NOMO-1 treated with DMSO at 0.1 percent for 48 hours (cell line): ENCODE measurements at regions not wholly inside any gene's neighbourhood (a gene's known extent, or its start where the extent isn't known, plus 50 kb on each side); places are given as distances from the start of the nearest gene placed in this dataset.

ENCODE experiments used
- DNase-seq: peaks from one replicate; lab custom pipeline; 2025; ENCODE audit not compliant: unreplicated experiment; lab: John Stamatoyannopoulos, UW

DNA sequence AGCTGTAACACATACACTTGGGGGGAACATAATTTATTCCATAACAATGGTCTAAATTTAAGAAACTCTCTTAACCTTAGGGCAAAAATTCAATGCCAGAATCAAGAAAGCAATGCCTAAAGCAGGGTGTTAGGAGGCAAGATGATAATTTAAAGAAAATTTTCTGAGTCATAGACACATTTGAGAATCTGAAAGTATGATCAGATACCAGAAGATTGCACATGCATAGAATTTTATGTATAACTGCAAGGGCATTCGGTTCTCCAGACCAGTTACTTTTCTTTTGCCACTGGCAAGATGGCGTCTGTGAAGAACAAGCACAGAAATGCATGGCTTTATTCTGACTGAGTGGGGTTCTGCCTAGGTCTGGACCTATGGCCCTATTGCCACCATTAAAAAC, 64.4 kb upstream of the IPO9 start:
- DNase-seq, result no peak

DNA sequence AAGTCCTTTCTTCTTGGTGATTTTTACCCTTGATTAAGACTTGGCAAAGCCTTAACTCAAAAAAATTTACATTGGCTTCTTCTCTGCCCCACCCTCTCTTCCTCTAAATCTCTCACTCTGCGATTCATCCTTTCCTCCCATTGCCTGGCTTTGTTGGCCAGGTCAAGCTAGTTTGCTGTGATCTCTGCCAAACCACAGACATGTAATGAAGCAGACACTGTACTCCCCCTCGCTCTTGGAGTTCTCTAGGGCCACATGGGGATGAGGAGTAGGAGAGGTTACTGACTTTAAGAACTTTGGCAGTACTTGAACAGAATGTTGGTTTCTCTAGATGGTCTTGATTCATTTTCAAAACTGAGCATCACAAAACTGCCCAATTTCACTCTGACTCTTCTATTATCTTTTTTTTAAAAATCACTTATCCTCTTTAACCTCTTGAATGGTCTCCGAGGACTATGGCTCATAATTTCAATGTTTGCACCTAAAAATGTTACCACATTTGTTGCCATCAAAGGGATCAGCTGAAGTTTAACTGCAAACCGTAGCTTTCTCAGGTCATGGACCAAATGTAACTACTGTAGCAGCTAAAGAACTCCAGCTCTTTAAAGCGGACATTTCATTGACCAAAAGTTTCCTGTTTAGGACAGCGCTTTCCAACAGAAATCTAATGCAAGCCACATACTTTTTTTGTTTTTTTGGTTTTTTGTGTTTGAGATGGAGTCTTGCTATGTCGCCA, 62.7 kb upstream of the IPO9 start:
- DNase-seq, result no peak

DNA sequence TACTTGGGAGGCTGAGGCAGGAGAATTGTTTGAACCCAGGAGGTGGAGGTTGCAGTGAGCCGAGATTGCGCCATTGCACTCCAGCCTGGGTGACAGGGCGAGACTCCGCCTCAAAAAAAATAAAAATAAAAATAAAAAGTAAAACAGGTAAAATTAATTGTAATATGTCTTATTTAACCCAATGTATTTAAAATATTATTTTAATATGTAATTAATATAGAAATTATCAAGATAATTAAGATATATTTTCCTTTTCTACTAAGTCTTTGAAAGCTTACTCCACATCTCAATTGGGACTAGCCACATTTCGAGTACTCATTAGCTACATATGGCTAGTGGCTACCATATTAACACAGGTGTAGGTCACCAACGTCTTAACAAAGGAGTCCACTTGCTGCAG, 61.6 kb upstream of the IPO9 start:
- no peak for DNase-seq

DNA sequence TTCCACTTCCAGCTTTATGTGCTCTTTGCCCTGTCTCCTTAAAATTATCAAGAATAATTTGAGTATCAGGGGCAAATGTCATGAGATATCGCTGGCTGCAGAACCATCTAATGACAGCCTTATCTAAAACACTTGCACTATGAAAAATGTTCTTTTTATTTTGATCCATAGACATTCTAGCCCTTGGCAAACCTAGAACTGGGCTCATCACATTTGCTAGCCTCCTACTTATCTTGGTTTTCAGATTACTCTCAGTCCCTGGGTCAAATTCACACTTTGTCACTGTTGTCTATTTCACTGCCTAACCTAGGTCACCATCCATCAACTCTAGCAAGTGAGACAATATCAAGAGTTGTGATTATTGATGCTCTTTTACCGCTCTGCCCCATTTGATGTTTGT, 59.9 kb upstream of the IPO9 start:
- no peak for DNase-seq

DNA sequence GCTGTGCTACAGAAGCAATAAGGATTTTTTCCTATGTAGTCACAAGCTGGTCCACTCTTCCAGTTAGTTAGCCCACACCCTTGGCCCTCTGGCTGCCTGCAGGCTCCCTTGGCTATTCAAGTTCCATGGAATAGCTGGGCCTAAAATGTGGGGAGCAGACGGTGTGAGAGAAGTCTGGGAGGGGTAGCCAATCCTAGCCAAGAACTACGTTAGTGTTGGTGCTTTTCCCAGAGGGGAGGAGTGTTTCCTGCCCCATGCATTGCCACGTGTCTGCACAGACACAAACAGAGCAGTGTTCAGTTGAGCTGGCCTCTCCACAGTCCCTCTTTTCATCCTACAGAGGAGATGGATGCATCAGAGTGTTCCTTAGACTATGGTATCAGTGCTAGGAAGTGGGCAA, 59.0 kb upstream of the IPO9 start:
- no peak for DNase-seq

DNA sequence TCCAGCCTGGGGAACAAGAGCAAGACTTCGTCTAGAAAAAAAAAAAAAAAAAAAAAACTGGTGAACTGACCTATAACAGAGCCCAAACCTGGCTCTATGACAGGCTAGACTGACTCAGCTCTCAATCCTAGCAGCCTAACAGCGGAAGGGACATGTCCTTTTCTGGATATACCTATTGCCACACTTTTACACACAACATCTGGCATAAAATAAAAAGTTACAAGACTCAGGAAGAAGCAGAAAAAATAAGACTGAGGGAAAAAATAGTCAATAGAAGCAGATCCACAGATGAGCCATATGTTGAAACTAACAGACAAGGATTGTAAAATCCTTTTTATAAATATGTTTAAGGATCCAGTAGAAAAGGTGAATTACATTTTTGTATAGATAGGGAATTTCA, 57.5 kb upstream of the IPO9 start:
- no peak for DNase-seq

DNA sequence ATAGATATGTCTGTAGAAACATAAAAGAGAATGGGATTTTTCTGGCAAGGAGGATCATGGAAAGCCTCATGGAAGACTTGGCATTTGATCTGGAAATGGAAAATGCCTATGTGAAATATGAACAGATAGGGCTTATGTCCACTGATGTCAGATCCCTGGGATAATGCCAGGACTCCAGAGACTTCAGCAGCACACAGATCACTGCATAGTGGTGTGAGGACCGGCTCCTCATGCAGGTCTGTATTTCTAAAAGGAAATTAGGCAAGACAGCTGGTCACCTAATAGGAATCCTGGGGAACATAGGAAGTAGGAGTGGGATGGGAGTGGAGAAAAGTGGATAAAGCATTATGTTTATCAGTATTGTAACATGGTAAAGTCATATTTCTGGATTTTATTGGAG, 56.8 kb upstream of the IPO9 start:
- no peak for DNase-seq

DNA sequence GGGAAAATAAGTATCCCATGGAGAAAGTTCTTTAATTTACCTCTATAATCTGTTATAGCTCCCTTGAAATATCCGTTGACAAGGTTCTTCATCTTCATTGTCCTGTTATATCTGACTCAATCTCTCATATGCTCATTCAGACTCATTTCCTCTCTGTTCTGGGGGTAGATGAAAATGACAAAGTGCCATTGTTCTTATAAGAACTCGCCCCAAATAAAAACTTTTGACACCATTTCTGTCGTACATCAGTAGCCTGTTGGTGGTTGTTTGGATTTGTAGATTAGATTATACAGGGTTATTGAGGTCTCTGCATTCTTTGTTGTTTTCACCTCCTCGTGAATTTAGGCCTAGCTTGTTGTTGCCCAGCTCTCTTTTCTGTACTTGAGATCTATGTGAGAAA, 55.2 kb upstream of the IPO9 start:
- DNase-seq, result no peak

DNA sequence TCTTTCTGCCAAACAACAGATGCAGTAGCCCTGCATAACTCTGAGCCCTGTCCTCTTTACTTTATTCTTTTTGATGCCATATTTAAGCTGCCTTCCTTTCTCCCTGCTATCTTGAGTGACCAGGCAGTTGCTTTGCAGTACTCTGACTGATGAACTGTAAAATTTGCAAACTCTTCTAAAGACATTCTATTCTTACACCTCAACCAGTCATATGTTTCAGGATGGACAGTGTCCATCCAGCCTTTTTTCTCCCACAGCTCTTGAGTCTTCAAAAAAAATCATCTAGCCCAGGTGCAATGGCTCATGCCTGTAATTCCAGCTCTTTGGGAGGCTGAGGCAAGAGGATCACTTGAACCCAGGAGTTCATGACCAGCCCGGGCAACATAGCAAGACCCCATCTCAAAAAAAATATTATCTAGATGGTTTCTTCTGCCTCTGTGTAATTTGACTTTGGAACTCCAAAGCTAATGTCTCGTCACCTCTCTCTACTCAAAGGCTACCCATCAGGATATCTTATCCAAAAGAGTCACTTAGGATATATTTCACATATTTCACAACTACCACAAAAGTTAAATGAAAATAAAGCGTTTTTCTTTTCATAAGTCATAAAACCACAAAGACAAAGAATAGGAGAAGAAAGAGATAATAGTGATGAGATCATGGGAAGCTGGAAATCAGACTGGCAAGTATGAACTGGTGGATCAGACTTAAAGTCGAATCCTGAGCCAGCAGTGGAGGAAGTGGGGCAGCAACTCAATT, 54.6 kb upstream of the IPO9 start:
- DNase-seq, result no peak

DNA sequence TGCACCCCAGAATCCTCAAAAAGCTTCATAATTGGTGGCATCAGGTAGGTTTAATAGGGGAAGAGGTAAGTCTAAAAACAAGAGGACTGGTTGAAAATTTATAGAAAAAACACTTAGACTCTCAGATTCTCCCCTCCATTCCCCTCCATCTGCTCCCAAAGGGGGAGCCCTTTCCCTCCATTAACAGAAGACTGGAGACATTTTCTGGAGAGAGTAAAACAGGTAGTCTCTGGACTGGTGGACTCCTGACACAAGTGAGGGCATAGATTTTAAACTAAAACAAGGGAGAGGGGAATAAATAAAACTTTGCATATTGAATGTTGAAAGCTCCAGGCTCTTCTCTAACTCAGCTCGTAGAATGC, 54.0 kb upstream of the IPO9 start:
- no peak for DNase-seq

DNA sequence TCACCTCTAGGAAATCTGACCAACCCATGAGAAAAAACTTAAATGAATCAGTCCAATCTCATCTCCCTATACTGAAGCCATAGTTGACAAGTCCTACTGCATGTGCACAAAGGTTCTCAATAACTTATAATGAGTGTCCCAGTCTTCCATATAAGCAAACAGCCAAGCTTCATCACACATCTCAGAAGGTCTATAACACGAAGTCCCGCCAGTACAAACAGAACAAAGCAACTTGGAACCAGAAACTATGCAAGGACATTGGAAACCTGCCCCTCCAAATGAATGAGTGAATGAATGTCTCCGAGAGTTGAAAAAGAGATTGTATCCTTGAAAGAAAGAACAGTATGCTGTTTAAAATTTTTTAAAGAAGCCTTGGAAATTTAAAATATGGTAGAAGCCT, 53.6 kb upstream of the IPO9 start:
- DNase-seq, result no peak

DNA sequence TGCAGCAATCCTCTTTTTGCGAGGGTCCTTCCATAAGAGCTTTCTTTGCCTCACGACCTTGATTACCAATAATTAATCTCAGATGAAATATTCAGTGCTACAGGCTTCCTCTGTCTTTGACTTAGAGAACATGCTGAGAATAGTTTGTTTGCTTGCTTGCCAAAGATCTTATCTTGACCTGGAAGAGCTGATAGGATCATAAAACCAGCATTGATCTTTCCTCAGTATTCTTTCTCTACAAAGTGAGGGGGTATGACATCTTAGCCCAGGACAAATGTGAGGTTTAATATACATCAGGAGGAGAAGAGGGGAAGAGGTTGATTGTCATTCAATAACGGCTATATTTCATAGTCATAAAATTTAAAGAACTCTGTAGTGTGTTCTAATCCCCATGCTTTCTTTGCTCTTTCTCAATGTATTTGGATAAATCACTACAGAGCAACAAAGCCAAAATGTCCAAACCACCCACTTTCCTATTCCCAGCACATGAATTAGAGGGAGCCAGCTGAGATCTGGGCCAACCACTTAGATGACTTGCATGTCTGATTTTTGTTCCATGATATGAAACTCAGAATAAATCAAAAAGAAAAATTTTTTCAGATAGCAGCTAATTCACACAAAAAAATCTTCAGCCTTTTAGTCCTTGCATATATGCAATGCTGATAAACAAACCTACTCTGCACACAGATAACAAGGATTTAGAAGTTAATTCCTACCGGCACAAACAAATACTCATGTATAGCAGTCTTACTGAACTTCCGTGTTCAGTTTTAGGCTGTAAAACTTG, 50.5 kb upstream of the IPO9 start:
- DNase-seq, result no peak
